Esophagus squamous epithelium (tissue), 5 donors: ENCODE measurements at regions not wholly inside any gene's neighbourhood (a gene's known extent, or its start where the extent isn't known, plus 50 kb on each side); places are given as distances from the start of the nearest gene placed in this dataset.

ENCODE experiments used
- DNase-seq: peaks from one replicate; lab custom pipeline; 2025; lab: John Stamatoyannopoulos, UW
- H3K27ac ChIP-seq, 4 donors: fragments of 200-600 bp; sonication (generic); one replicate each; pipeline ENCODE4 v1.5.1; 2016 to 2019; ENCODE audit warnings: mild to moderate bottlenecking in 1 of 4
- H3K27me3 ChIP-seq, 4 donors: fragments of 200-600 bp; sonication (generic); 1 replicate in 3 of 4; 2 replicates in 1 of 4; pipeline versions ENCODE4 v1.5.1 to v1.6.0; 2017 to 2021; ENCODE audit warnings: antibody characterized with exemption in 1 of 4
- H3K36me3 ChIP-seq, 3 donors: fragments of 200-600 bp; sonication (generic); one replicate each; pipeline ENCODE4 v1.5.1; 2016 to 2019
- H3K4me1 ChIP-seq, 3 donors: fragments of 200-600 bp; sonication (generic); one replicate each; pipeline ENCODE4 v1.5.1; 2017 to 2019
- H3K4me3 ChIP-seq, 4 donors: fragments of 200-600 bp; sonication (generic); 1 replicate in 3 of 4; 2 replicates in 1 of 4; pipeline ENCODE4 v1.5.1; 2016 to 2019; ENCODE audit warnings: mild to moderate bottlenecking in 2 of 4, moderate library complexity in 1 of 4
- H3K9me3 ChIP-seq, 3 donors: fragments of 200-600 bp; sonication (generic); one replicate each; pipeline ENCODE4 v1.5.1; 2016 to 2019
- POLR2A ChIP-seq, 4 donors: fragments of 450-650 bp; IDR thresholded peaks; one replicate each; pipeline ENCODE4 v1.6.1; 2017; ENCODE audit warnings: antibody characterized with exemption in 4 of 4, mild to moderate bottlenecking in 4 of 4, moderate library complexity in 3 of 4
- WGBS, 2 donors: methylation state at CpG; one replicate each; pipeline ENCODE4 v1.1.5; 2018; 5-methylcytosine and 5-hydroxymethylcytosine counted together
- intact Hi-C: fragments of 100-400 bp; cut with DNase I; formaldehyde crosslinking; loops from one replicate; pipeline ENCODE4 v1.15.0; 2022
- TF ChIP-seq, protein P1 (sequence below), 6 experiments: fragments of 450-650 bp in 4 of 6; fragments of 200-600 bp in 2 of 6; sonication (generic) in 2 of 6; IDR thresholded peaks; one replicate each; pipeline ENCODE4 v1.5.1; 2016 to 2019; ENCODE audit warnings: antibody characterized with exemption in 6 of 6, mild to moderate bottlenecking in 4 of 6, moderate library complexity in 4 of 6
- donor health status: DM: yes; HTN: yes; CAD: no.

DNA sequence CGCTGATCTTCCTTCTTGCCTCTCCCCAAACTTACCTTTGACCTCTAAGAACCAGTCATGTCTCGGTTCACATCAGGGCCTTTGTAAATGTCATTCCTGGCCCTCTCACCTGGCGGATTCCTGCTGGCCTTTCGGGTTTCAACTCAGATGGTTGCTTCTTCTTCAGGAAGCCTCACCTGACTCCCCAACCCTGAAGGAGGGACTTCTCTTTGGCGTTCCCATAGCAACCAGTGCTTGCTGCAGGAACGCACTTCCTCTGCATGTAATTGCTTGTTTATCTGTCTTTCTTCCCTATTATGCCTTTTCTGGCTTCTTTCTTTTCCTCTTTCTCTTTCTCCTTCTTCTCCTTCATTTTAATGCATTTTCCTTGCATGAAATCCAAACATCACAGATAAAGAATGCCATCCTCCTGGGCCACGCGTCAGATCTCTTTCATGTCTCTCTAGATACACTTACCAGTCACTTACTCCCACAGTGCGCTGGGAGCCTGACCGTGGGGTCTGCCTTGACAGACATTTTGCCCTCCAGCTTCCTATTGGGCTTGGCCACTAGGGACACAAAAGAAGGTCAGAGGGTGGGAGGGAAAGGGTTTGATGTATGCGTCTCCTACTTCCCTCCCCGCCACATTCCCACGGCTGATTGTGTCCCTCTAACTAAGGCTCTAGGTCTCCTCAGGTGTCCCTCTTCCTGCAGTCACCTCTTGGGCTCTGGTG, 295.7 kb upstream of the TSHZ2 start:
- 67 to 73% methylated on average over 12 to 13 of the region's 13 CpGs for WGBS, 2 donors
- TF ChIP-seq, protein P1, sequence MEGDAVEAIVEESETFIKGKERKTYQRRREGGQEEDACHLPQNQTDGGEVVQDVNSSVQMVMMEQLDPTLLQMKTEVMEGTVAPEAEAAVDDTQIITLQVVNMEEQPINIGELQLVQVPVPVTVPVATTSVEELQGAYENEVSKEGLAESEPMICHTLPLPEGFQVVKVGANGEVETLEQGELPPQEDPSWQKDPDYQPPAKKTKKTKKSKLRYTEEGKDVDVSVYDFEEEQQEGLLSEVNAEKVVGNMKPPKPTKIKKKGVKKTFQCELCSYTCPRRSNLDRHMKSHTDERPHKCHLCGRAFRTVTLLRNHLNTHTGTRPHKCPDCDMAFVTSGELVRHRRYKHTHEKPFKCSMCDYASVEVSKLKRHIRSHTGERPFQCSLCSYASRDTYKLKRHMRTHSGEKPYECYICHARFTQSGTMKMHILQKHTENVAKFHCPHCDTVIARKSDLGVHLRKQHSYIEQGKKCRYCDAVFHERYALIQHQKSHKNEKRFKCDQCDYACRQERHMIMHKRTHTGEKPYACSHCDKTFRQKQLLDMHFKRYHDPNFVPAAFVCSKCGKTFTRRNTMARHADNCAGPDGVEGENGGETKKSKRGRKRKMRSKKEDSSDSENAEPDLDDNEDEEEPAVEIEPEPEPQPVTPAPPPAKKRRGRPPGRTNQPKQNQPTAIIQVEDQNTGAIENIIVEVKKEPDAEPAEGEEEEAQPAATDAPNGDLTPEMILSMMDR (IDR thresholded peaks at IDR 0.05), result no peak
- no peak for TF ChIP-seq POLR2A (IDR thresholded peaks at IDR 0.05)
- Histone ChIP-seq H3K4me3 (no peak overlapping the region), H3K27me3 (peaks cover 0 to 4% (median 0%) of the 10 kb centered on the region in 4 donors), H3K36me3 (no peaks in the 10 kb centered on the region), H3K9me3 (no peaks in the 10 kb centered on the region), H3K4me1 (peaks cover 0 to 33% (median 0%) of the 10 kb centered on the region in 3 donors), H3K27ac (peak overlapping the region in 1 of 4 donors; percentile 47)
- intact Hi-C loops, result no loop called here
- no peak for DNase-seq

DNA sequence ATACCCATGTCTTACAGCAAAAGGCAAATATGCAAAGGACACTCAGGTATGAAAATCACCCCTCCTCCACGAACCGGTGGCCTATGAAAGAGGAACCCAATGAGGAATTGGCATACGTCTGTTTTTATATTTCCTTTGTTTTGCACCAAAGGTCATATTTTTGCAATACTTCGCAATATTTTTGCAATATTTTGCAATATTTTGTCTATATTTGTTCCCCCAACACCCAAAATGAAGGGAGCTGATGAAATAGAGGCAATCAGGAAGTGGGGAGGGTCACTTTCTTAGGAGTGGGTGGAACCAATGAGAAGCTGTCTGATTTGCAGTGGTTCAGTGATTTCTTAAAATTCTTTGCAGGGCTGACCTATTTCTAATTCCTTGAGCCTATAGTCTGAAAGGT, 296.8 kb upstream of the TSHZ2 start:
- DNase-seq, result no peak
- Histone ChIP-seq H3K9me3 (no peaks in the 10 kb centered on the region), H3K4me3 (no peak overlapping the region), H3K36me3 (no peaks in the 10 kb centered on the region), H3K27me3 (peaks cover 0 to 4% (median 0%) of the 10 kb centered on the region in 4 donors), H3K27ac (no peak overlapping the region), H3K4me1 (peaks cover 0 to 33% (median 0%) of the 10 kb centered on the region in 3 donors)
- TF ChIP-seq, protein P1 (IDR thresholded peaks at IDR 0.05), result no peak
- TF ChIP-seq POLR2A (IDR thresholded peaks at IDR 0.05), result no peak
- WGBS, 2 donors, result 56 to 58% methylated on average over 4 of the region's 4 CpGs
- intact Hi-C loops, result no loop called here

GRCh38 chr20:52668626-52669025, 303.5 kb upstream of the TSHZ2 start:
- intact Hi-C loops, result no loop called here

GRCh38 chr20:52667358-52667757, 304.8 kb upstream of the TSHZ2 start:
- Histone ChIP-seq H3K4me3 (no peak overlapping the region), H3K27me3 (peaks cover 0 to 12% (median 0%) of the 10 kb centered on the region in 4 donors), H3K4me1 (no peaks in the 10 kb centered on the region), H3K9me3 (no peaks in the 10 kb centered on the region), H3K36me3 (no peaks in the 10 kb centered on the region), H3K27ac (no peak overlapping the region)
- TF ChIP-seq, protein P1 (IDR thresholded peaks at IDR 0.05), result no peak
- TF ChIP-seq POLR2A (IDR thresholded peaks at IDR 0.05), result no peak
- intact Hi-C loops, result no loop called here
- WGBS, 2 donors, result 89 to 93% methylated on average over 5 of the region's 5 CpGs
- no peak for DNase-seq

More at GRCh38 chr20:52668626-52669025, 303.5 kb upstream of the TSHZ2 start:
- WGBS, 2 donors, result 74 to 83% methylated on average over 3 of the region's 3 CpGs
- Histone ChIP-seq H3K27me3 (peaks cover 0 to 7% (median 0%) of the 10 kb centered on the region in 4 donors), H3K36me3 (no peaks in the 10 kb centered on the region), H3K27ac (no peak overlapping the region), H3K4me3 (no peak overlapping the region), H3K4me1 (peaks cover 0 to 5% (median 0%) of the 10 kb centered on the region in 3 donors), H3K9me3 (no peaks in the 10 kb centered on the region)
- TF ChIP-seq, protein P1 (IDR thresholded peaks at IDR 0.05), result no peak
- TF ChIP-seq POLR2A (IDR thresholded peaks at IDR 0.05), result no peak
- no peak for DNase-seq

DNA sequence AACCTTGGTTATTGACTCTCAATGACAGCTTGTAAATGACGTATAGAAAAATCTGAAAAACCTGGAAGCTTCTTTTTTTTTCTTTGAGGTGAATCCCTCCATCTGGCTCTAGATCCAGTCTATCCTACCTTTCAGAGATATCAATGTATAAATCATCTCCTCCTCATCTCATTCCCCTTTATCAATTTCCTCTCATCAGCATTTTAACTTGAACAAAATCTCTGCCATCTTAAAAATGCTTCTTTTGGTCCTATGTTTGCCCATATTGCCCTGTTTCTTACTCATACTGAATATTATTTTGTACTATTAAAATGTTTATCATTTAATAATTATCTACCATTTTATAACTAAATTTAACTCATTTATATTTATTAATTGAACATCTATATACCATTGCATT, 306.7 kb upstream of the TSHZ2 start:
- Histone ChIP-seq H3K27me3 (peaks cover 0 to 12% (median 0%) of the 10 kb centered on the region in 4 donors), H3K4me3 (no peak overlapping the region), H3K9me3 (no peaks in the 10 kb centered on the region), H3K36me3 (no peaks in the 10 kb centered on the region), H3K27ac (no peak overlapping the region), H3K4me1 (no peaks in the 10 kb centered on the region)
- WGBS, 2 donors, result 86 to 90% methylated on average over 1 of the region's 1 CpG
- no peak for DNase-seq
- TF ChIP-seq, protein P1 (IDR thresholded peaks at IDR 0.05), result no peak
- TF ChIP-seq POLR2A (IDR thresholded peaks at IDR 0.05), result no peak
- intact Hi-C loops, result no loop called here
